B cell (primary cell): ENCODE measurements at regions not wholly inside any gene's neighbourhood (a gene's known extent, or its start where the extent isn't known, plus 50 kb on each side); places are given as distances from the start of the nearest gene placed in this dataset.

Experiments
- ATAC-seq: fragments of 200-7000 bp; cut with Tn5 transposase; one replicate; pipeline ENCODE4 v1.10.0; 2021; ENCODE audit warnings: low read depth, mild to moderate bottlenecking, moderate number of reproducible peaks, moderate library complexity
- CTCF ChIA-PET: fragments of 350-600 bp; sonication (Branson Sonifier 250); formaldehyde crosslinking; loops from one replicate; lab custom pipeline; 2021; ENCODE audit warnings: antibody characterized with exemption, inconsistent platforms; lab: Charles Lee
- POLR2A ChIA-PET: fragments of 350-600 bp; sonication (Branson Sonifier 250); formaldehyde crosslinking; loops from one replicate; lab custom pipeline; 2021; ENCODE audit warnings: antibody characterized with exemption; lab: Charles Lee
- DNase-seq: peaks from one replicate; pipeline ENCODE4 v3.0.0; 2013
- H2AFZ ChIP-seq: 2 replicates; pipeline ENCODE4 v1.6.1; 2012; ENCODE audit warnings: mild to moderate bottlenecking, low read depth, low read length; ENCODE audit not compliant: insufficient read depth, poor library complexity, severe bottlenecking
- H3K27ac ChIP-seq, 2 donors: 1 replicate in 1 of 2; 2 replicates in 1 of 2; pipeline ENCODE4 v1.5.1; 2012 to 2013; ENCODE audit warnings: low read length in 2 of 2, mild to moderate bottlenecking in 2 of 2, moderate library complexity in 1 of 2
- H3K27me3 ChIP-seq, 4 experiments: fragments of 200-600 bp in 1 of 4; sonication (generic) in 1 of 4; replicated peaks in 1 of 4; 1 replicate in 2 of 4; 2 replicates in 2 of 4; pipeline versions ENCODE4 v1.6.1 to v1.7.0; 2013 to 2016; ENCODE audit warnings: low read length in 3 of 4, mild to moderate bottlenecking in 2 of 4, mixed read lengths in 1 of 4, moderate library complexity in 1 of 4; ENCODE audit not compliant: insufficient read depth in 4 of 4, control insufficient read depth in 3 of 4; ENCODE audit errors: control extremely low read depth in 1 of 4
- H3K36me3 ChIP-seq, 2 experiments: replicated peaks in 1 of 2; 1 replicate in 1 of 2; 2 replicates in 1 of 2; pipeline versions ENCODE4 v1.6.1 to v1.7.1; 2013; ENCODE audit warnings: low read length in 1 of 2; ENCODE audit not compliant: insufficient read depth in 2 of 2, control insufficient read depth in 1 of 2; ENCODE audit errors: control extremely low read depth in 1 of 2, extremely low read depth in 1 of 2
- H3K4me1 ChIP-seq, 2 donors: fragments of 200-600 bp in 1 of 2; sonication (generic) in 1 of 2; 1 replicate in 1 of 2; 2 replicates in 1 of 2; pipeline versions ENCODE4 v1.5.1 to v1.6.1; 2013 to 2017; ENCODE audit warnings: low read length in 2 of 2; ENCODE audit not compliant: control insufficient read depth in 2 of 2, insufficient read depth in 2 of 2
- H3K4me2 ChIP-seq: replicated peaks from 2 replicates; pipeline ENCODE3; 2012; ENCODE audit warnings: mild to moderate bottlenecking, low read depth, low read length; ENCODE audit not compliant: poor library complexity, severe bottlenecking
- H3K4me3 ChIP-seq, 5 experiments: fragments of 200-600 bp in 1 of 5; sonication (generic) in 1 of 5; 1 replicate in 3 of 5; 2 replicates in 2 of 5; pipeline versions ENCODE4 v1.5.1 to v1.7.0; 2011 to 2016; ENCODE audit warnings: low read length in 4 of 5, mild to moderate bottlenecking in 4 of 5, low read depth in 2 of 5, control low read depth in 1 of 5, moderate library complexity in 1 of 5; ENCODE audit not compliant: insufficient read depth in 1 of 5; ENCODE audit errors: control extremely low read depth in 1 of 5, extremely low read depth in 1 of 5
- H3K79me2 ChIP-seq: fragments of 200-600 bp; sonication (generic); one replicate; pipeline ENCODE4 v1.6.0; 2016; ENCODE audit warnings: low read length; ENCODE audit not compliant: control insufficient read depth, insufficient read depth
- H3K9ac ChIP-seq: fragments of 200-600 bp; sonication (generic); 2 replicates; pipeline ENCODE4 v1.6.1; 2017; ENCODE audit warnings: mild to moderate bottlenecking, low read length, moderate library complexity
- H3K9me3 ChIP-seq, 3 donors: one replicate each; pipeline versions ENCODE4 v1.6.1 to v1.7.1; 2013; ENCODE audit warnings: low read length in 2 of 3; ENCODE audit not compliant: control insufficient read depth in 2 of 3, insufficient read depth in 1 of 3; ENCODE audit errors: control extremely low read depth in 1 of 3
- H4K20me1 ChIP-seq: 2 replicates; pipeline ENCODE4 v1.6.0; 2012; ENCODE audit warnings: mild to moderate bottlenecking, low read length; ENCODE audit not compliant: insufficient read depth, control insufficient read depth, poor library complexity, severe bottlenecking
- H3K27ac Mint-ChIP-seq: one replicate; pipeline ENCODE4 v1.8.0; 2021; ENCODE audit warnings: mixed read lengths
- H3K27me3 Mint-ChIP-seq: one replicate; pipeline ENCODE4 v1.8.0; 2021; ENCODE audit warnings: mixed read lengths
- H3K4me1 Mint-ChIP-seq: one replicate; pipeline ENCODE4 v1.8.0; 2021; ENCODE audit warnings: mixed read lengths
- H3K4me3 Mint-ChIP-seq: one replicate; pipeline ENCODE4 v1.8.0; 2021; ENCODE audit warnings: mixed read lengths
- H3K9me3 Mint-ChIP-seq: one replicate; pipeline ENCODE4 v1.8.0; 2022; ENCODE audit warnings: mixed read lengths; ENCODE audit not compliant: insufficient read depth
- EZH2 ChIP-seq: IDR thresholded peaks from 2 replicates; pipeline ENCODE4 v1.6.1; 2012; ENCODE audit warnings: borderline replicate concordance, low read depth, mild to moderate bottlenecking, moderate library complexity, low read length; ENCODE audit not compliant: insufficient read depth, poor library complexity, severe bottlenecking
- WGBS: methylation state at CpG from one replicate; pipeline ENCODE4 v1.1.5; 2013; ENCODE audit warnings: missing lambda C conversion rate; ENCODE audit not compliant: insufficient coverage; 5-methylcytosine and 5-hydroxymethylcytosine counted together
- intact Hi-C: fragments of 100-400 bp; cut with micrococcal nuclease; formaldehyde crosslinking; loops from one replicate; pipeline ENCODE4 v1.10.0; 2022
- TF ChIP-seq, protein P1 (sequence below): fragments of 200-600 bp; IDR thresholded peaks from one replicate; pipeline ENCODE4 v1.8.0; 2022; ENCODE audit warnings: antibody characterized with exemption, mild to moderate bottlenecking

DNA sequence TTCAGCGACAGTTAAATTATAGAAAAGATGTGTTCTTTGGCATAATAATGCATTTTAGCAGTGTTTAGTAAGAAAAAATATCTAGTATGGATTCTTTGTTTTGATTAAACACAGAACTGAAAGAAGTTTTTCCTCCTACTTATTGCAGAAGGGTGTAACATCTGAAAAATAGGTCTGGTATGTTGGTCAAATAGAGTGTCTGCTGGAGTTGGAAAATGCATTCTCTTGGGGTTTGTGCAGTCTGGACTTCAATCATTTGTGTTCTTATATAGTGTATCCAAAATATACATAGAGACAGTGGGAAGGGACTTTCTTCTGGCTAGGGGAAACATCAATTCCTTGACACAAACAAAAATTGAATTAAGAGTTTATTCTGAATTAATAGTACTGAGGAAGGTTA lies 132.4 kb upstream of the MAN1A1 start:
- CTCF ChIA-PET, result no interaction called here
- Mint-ChIP-seq H3K4me3 (no peak overlapping the region), H3K27ac (no peak overlapping the region), H3K27me3 (peaks cover 4% of the 10 kb centered on the region), H3K4me1 (no peaks in the 10 kb centered on the region), H3K9me3 (no peaks in the 10 kb centered on the region)
- ATAC-seq, result no peak
- DNase-seq, result no peak
- no peak overlapping the region for H3K27ac ChIP-seq
- POLR2A ChIA-PET, result no interaction called here
- no peaks in the 10 kb centered on the region for H4K20me1 ChIP-seq
- no peak overlapping the region for H3K4me3 ChIP-seq
- no peaks in the 10 kb centered on the region for H3K9me3 ChIP-seq
- no peak overlapping the region for H2AFZ ChIP-seq
- intact Hi-C loops, result no loop called here
- H3K27me3 ChIP-seq, result no peaks in the 10 kb centered on the region
- no peaks in the 10 kb centered on the region for H3K36me3 ChIP-seq
- TF ChIP-seq, protein P1, sequence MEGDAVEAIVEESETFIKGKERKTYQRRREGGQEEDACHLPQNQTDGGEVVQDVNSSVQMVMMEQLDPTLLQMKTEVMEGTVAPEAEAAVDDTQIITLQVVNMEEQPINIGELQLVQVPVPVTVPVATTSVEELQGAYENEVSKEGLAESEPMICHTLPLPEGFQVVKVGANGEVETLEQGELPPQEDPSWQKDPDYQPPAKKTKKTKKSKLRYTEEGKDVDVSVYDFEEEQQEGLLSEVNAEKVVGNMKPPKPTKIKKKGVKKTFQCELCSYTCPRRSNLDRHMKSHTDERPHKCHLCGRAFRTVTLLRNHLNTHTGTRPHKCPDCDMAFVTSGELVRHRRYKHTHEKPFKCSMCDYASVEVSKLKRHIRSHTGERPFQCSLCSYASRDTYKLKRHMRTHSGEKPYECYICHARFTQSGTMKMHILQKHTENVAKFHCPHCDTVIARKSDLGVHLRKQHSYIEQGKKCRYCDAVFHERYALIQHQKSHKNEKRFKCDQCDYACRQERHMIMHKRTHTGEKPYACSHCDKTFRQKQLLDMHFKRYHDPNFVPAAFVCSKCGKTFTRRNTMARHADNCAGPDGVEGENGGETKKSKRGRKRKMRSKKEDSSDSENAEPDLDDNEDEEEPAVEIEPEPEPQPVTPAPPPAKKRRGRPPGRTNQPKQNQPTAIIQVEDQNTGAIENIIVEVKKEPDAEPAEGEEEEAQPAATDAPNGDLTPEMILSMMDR, result no peak
- no peak for TF ChIP-seq EZH2
- no peak overlapping the region for H3K4me2 ChIP-seq
- WGBS, result no CpG with 5 or more reads among the region's 1 CpG
- H3K79me2 ChIP-seq, result no peaks in the 10 kb centered on the region
- H3K4me1 ChIP-seq, result no peaks in the 10 kb centered on the region
- H3K9ac ChIP-seq, result no peak overlapping the region

DNA sequence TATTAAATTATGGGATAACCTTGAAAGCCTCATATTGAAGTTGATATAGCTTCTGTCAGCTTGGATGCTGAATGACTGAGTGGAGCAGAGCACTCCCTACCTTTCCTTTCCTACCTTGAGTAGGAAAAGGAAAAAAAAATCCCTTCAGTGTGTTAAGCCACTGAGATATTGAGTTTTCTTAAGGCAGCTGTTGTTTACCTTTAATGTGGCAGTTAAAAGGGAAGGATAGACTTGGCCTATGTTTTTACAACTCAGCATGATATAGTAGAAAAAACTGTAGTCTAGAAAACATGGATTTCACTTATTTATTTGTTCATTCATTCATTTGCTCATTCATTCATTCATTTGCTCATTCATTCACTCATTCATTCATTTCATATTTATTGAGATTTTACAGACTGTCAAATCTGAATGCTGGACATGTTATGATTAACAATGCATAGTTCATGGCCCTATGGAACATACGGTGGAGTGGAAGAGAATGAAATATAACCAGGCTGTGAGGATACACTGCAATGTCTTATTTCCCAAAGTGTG lies 131.5 kb upstream of the MAN1A1 start:
- Histone ChIP-seq H3K4me1 (no peaks in the 10 kb centered on the region), H3K4me2 (no peak overlapping the region), H3K4me3 (no peak overlapping the region), H3K79me2 (no peaks in the 10 kb centered on the region), H3K36me3 (no peaks in the 10 kb centered on the region), H3K9me3 (no peaks in the 10 kb centered on the region), H2AFZ (no peak overlapping the region), H3K27me3 (no peaks in the 10 kb centered on the region), H3K27ac (no peak overlapping the region), H3K9ac (no peak overlapping the region), H4K20me1 (no peaks in the 10 kb centered on the region)
- ChIA-PET CTCF (interaction anchor here (0.6 kb wide), 1 partner anchor 24 kb away, joined by 4 read pairs; no protein-coding TSS in a partner anchor), POLR2A (no interaction called here)
- ATAC-seq (no peak), DNase-seq (no peak)
- no peak overlapping the region for H3K4me3 Mint-ChIP-seq
- H3K27ac Mint-ChIP-seq, result no peak overlapping the region
- TF ChIP-seq EZH2, result no peak
- TF ChIP-seq, protein P1, result no peak
- intact Hi-C loops, result no loop called here
- peaks cover 5% of the 10 kb centered on the region for H3K4me1 Mint-ChIP-seq
- 100% methylated on average over 1 of the region's 1 CpG for WGBS
- H3K27me3 Mint-ChIP-seq, result peaks cover 4% of the 10 kb centered on the region
- no peaks in the 10 kb centered on the region for H3K9me3 Mint-ChIP-seq
